HEK293 (cell line): ENCODE measurements at regions not wholly inside any gene's neighbourhood (a gene's known extent, or its start where the extent isn't known, plus 50 kb on each side); places are given as distances from the start of the nearest gene placed in this dataset.

Source experiments
- CTCF ChIA-PET: fragments of 350-600 bp; formaldehyde crosslinking; extraction: SDS; loops from one replicate; lab custom pipeline; 2021; ENCODE audit warnings: antibody characterized with exemption; lab: Yijun Ruan, JAX
- POLR2A ChIA-PET: fragments of 300-600 bp; formaldehyde crosslinking; extraction: SDS; loops from one replicate; lab custom pipeline; 2020; ENCODE audit warnings: antibody characterized with exemption, inconsistent platforms; lab: Yijun Ruan, JAX
- H3K27ac ChIP-seq: fragments of 200-500 bp; sonication (Bioruptor generic); 2 replicates; pipeline ENCODE4 v1.5.1; 2014; ENCODE audit warnings: low read depth, low read length, control low read depth, inconsistent platforms; ENCODE audit errors: extremely low read depth
- H3K36me3 ChIP-seq, 2 experiments: fragments of 200-500 bp in 1 of 2; sonication (Bioruptor generic) in 1 of 2; 1 replicate in 1 of 2; 2 replicates in 1 of 2; pipeline ENCODE4 v1.5.1; 2014 to 2017; ENCODE audit warnings: inconsistent platforms in 2 of 2, low read length in 2 of 2; ENCODE audit not compliant: control insufficient read depth in 2 of 2, insufficient read depth in 1 of 2
- H3K4me1 ChIP-seq: fragments of 200-500 bp; sonication (Bioruptor generic); 2 replicates; pipeline ENCODE4 v1.5.1; 2014; ENCODE audit warnings: mild to moderate bottlenecking, low read length, inconsistent platforms; ENCODE audit not compliant: control insufficient read depth, insufficient read depth
- H3K4me3 ChIP-seq: 2 replicates; pipeline ENCODE4 v1.5.1; 2011; ENCODE audit warnings: low read depth, mild to moderate bottlenecking, control low read depth, low read length, moderate library complexity
- H3K9me3 ChIP-seq: fragments of 200-500 bp; sonication (Bioruptor generic); 2 replicates; pipeline ENCODE4 v1.5.1; 2014; ENCODE audit warnings: low read depth, low read length, inconsistent platforms; ENCODE audit not compliant: control insufficient read depth, insufficient read depth
- HIC1 ChIP-seq: fragments of 450-650 bp; formaldehyde crosslinking; IDR thresholded peaks from 2 replicates; pipeline ENCODE4 v1.5.1; 2016; ENCODE audit warnings: missing biosample characterization, missing genetic modification characterization
- HOXD13 ChIP-seq: sonication (generic); formaldehyde crosslinking; IDR thresholded peaks from 2 replicates; pipeline ENCODE4 v1.8.0; 2022; ENCODE audit warnings: missing genetic modification reagents, borderline replicate concordance
- KLF10 ChIP-seq: fragments of 450-650 bp; IDR thresholded peaks from 2 replicates; pipeline ENCODE4 v1.5.1; 2018; ENCODE audit warnings: missing biosample characterization, mild to moderate bottlenecking, missing genetic modification characterization
- MEIS1 ChIP-seq: sonication (generic); formaldehyde crosslinking; IDR thresholded peaks from 2 replicates; pipeline ENCODE4 v1.8.1; 2022; ENCODE audit warnings: missing genetic modification reagents, mild to moderate bottlenecking, borderline replicate concordance
- OVOL3 ChIP-seq: fragments of 450-650 bp; formaldehyde crosslinking; IDR thresholded peaks from 2 replicates; pipeline ENCODE4 v1.5.1; 2016; ENCODE audit warnings: missing biosample characterization, missing genetic modification characterization
- PBX3 ChIP-seq: sonication (generic); formaldehyde crosslinking; IDR thresholded peaks from 2 replicates; pipeline ENCODE4 v1.8.1; 2022; ENCODE audit warnings: mild to moderate bottlenecking, moderate library complexity, missing genetic modification reagents
- SALL2 ChIP-seq: fragments of 450-650 bp; formaldehyde crosslinking; IDR thresholded peaks from 2 replicates; pipeline ENCODE4 v1.5.0; 2017; ENCODE audit warnings: missing biosample characterization, mild to moderate bottlenecking, missing genetic modification characterization, borderline replicate concordance
- SP2 ChIP-seq: fragments of 450-650 bp; formaldehyde crosslinking; IDR thresholded peaks from 2 replicates; pipeline ENCODE4 v1.5.1; 2016; ENCODE audit warnings: missing biosample characterization, missing genetic modification characterization
- ZNF16 ChIP-seq: fragments of 450-650 bp; formaldehyde crosslinking; IDR thresholded peaks from 2 replicates; pipeline ENCODE4 v1.5.1; 2016; ENCODE audit warnings: low read depth, missing biosample characterization, missing genetic modification characterization
- ZNF37A ChIP-seq: fragments of 450-650 bp; IDR thresholded peaks from 2 replicates; pipeline ENCODE4 v1.5.1; 2018; ENCODE audit warnings: missing biosample characterization, missing genetic modification characterization
- ZNF398 ChIP-seq: fragments of 450-650 bp; formaldehyde crosslinking; IDR thresholded peaks from 2 replicates; pipeline ENCODE4 v1.5.1; 2017; ENCODE audit warnings: missing biosample characterization, missing genetic modification characterization
- ZNF473 ChIP-seq: fragments of 450-650 bp; formaldehyde crosslinking; IDR thresholded peaks from 2 replicates; pipeline ENCODE4 v1.5.1; 2017; ENCODE audit warnings: missing biosample characterization, missing genetic modification characterization
- ZNF488 ChIP-seq: fragments of 450-650 bp; formaldehyde crosslinking; IDR thresholded peaks from 2 replicates; pipeline ENCODE4 v1.5.1; 2016; ENCODE audit warnings: missing biosample characterization, missing genetic modification characterization
- ZNF510 ChIP-seq: fragments of 450-650 bp; formaldehyde crosslinking; IDR thresholded peaks from 2 replicates; pipeline ENCODE4 v1.5.1; 2018; ENCODE audit warnings: mild to moderate bottlenecking, missing genetic modification characterization, missing biosample characterization; ENCODE audit not compliant: insufficient replicate concordance
- ZNF530 ChIP-seq: fragments of 450-650 bp; formaldehyde crosslinking; IDR thresholded peaks from 2 replicates; pipeline ENCODE4 v1.5.1; 2016; ENCODE audit warnings: low read depth, missing biosample characterization, missing genetic modification characterization
- ZNF548 ChIP-seq: fragments of 450-650 bp; formaldehyde crosslinking; IDR thresholded peaks from 2 replicates; pipeline ENCODE4 v1.5.1; 2016; ENCODE audit warnings: missing biosample characterization, missing genetic modification characterization
- ZNF571 ChIP-seq: fragments of 450-650 bp; formaldehyde crosslinking; IDR thresholded peaks from 2 replicates; pipeline ENCODE4 v1.5.0; 2017; ENCODE audit warnings: missing biosample characterization, missing genetic modification characterization
- ZNF639 ChIP-seq: fragments of 450-650 bp; formaldehyde crosslinking; IDR thresholded peaks from 2 replicates; pipeline ENCODE4 v1.5.1; 2016; ENCODE audit warnings: missing biosample characterization, missing genetic modification characterization
- ZNF677 ChIP-seq: fragments of 450-650 bp; IDR thresholded peaks from 2 replicates; pipeline ENCODE4 v1.5.0; 2018; ENCODE audit warnings: missing biosample characterization, mild to moderate bottlenecking, missing genetic modification characterization, moderate library complexity
- ZNF707 ChIP-seq: fragments of 450-650 bp; formaldehyde crosslinking; IDR thresholded peaks from 2 replicates; pipeline ENCODE4 v1.5.1; 2016; ENCODE audit warnings: missing biosample characterization, missing genetic modification characterization
- ZNF837 ChIP-seq: fragments of 450-650 bp; formaldehyde crosslinking; IDR thresholded peaks from 2 replicates; pipeline ENCODE4 v1.5.1; 2016; ENCODE audit warnings: missing biosample characterization, missing genetic modification characterization

- no peak for TF ChIP-seq ZNF707 (tag by site-specific recombination)
- no peak for TF ChIP-seq ZNF837
- TF ChIP-seq ZNF639 (tag by site-specific recombination), result no peak
- TF ChIP-seq SP2 (tag by site-specific recombination), result no peak
- TF ChIP-seq SALL2 (tag by site-specific recombination), result no peak
- TF ChIP-seq ZNF677 (tag by site-specific recombination), result no peak
- TF ChIP-seq ZNF398, result no peak
- TF ChIP-seq ZNF571, result no peak
- TF ChIP-seq ZNF473 (tag by site-specific recombination), result no peak
These were observed 166.8 kb upstream of the MAMLD1 start (continued) for GRCh38 chrX:150196285-150196684.

GRCh38 chrX:150197388-150197787, 165.7 kb upstream of the MAMLD1 start:
- ChIA-PET CTCF (interaction anchor here (0.9 kb wide), 1 partner anchor 52 kb away, joined by 3 read pairs; no protein-coding TSS in a partner anchor), POLR2A (no interaction called here)
- Histone ChIP-seq H3K4me3 (no peak overlapping the region), H3K9me3 (no peaks in the 10 kb centered on the region), H3K4me1 (peaks cover 5% of the 10 kb centered on the region; the same call in 1 of the 2 replicates), H3K36me3 (no peaks in the 10 kb centered on the region), H3K27ac (no peak overlapping the region)
- TF ChIP-seq ZNF530, result no peak
- no peak for TF ChIP-seq ZNF16 (tag by site-specific recombination)
- no peak for TF ChIP-seq PBX3
- no peak for TF ChIP-seq HIC1 (tag by site-specific recombination)
- TF ChIP-seq KLF10 (tag by site-specific recombination), result no peak
- TF ChIP-seq ZNF37A, result no peak
- no peak for TF ChIP-seq HOXD13 (CRISPR knock-in tag)
- no peak for TF ChIP-seq ZNF510 (tag by site-specific recombination)
- TF ChIP-seq ZNF488 (tag by site-specific recombination), result no peak
- no peak for TF ChIP-seq MEIS1 (CRISPR knock-in tag)
- TF ChIP-seq ZNF571, result no peak
- no peak for TF ChIP-seq ZNF548 (tag by site-specific recombination)
- TF ChIP-seq OVOL3, result no peak
- TF ChIP-seq, all 188 proteins: peak for 0
